ENCODE measurements at regions not wholly inside any gene's neighbourhood (a gene's known extent, or its start where the extent isn't known, plus 50 kb on each side); places are given as distances from the start of the nearest gene placed in this dataset.

DNA sequence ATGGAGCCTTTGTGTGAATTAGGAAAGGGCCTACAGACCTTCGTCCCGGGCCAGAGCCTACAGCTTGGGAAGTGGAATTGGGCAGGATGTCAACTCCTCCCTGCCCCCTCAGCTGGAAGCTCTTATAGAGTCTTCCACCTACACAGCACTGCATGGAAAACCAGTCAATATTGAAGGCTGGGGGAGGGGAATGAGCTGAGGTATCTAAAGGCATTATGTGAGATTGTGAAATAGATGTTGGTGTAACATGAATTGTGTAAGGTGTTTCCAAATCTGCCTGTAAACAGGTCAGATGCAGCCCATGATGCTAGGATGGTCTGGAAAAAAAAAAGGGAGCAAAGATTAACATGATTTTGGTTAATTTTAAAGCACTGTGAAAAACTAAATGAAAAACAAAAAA lies 433.5 kb upstream of the POU3F3 start:
- H3K27me3 ChIP-seq (ENCODE audit: control insufficient read depth in 1 of 2, insufficient read depth in 2 of 2, low read length in 2 of 2) = peaks cover 0 to 4% of the 10 kb centered on the region in 2 donors
- no peak overlapping the region for H3K4me3 ChIP-seq (ENCODE audit: low read depth in 1 of 2, low read length in 2 of 2)
- no peaks in the 10 kb centered on the region for H3K9me3 ChIP-seq (ENCODE audit: control insufficient read depth in 1 of 2, low read length in 2 of 2)
- no peaks in the 10 kb centered on the region for H3K36me3 ChIP-seq (ENCODE audit: control insufficient read depth in 1 of 2, insufficient read depth in 2 of 2, low read length in 2 of 2)
- no peak overlapping the region for H3K27ac ChIP-seq (ENCODE audit: low read depth, low read length)
- H3K4me1 ChIP-seq (ENCODE audit: control insufficient read depth in 1 of 2, insufficient read depth in 2 of 2, low read length in 2 of 2) = no peaks in the 10 kb centered on the region
- H3K9ac ChIP-seq (ENCODE audit: low read depth in 1 of 2, low read length in 2 of 2) = no peak overlapping the region

GRCh38 chr2:104420953-104421352 lies 433.0 kb upstream of the POU3F3 start:
- H3K9ac ChIP-seq (ENCODE audit: low read depth in 1 of 2, low read length in 2 of 2) = no peak overlapping the region
- no peaks in the 10 kb centered on the region for H3K27me3 ChIP-seq (ENCODE audit: control insufficient read depth in 1 of 2, insufficient read depth in 2 of 2, low read length in 2 of 2)
- H3K4me1 ChIP-seq (ENCODE audit: control insufficient read depth in 1 of 2, insufficient read depth in 2 of 2, low read length in 2 of 2) = no peaks in the 10 kb centered on the region
- H3K9me3 ChIP-seq (ENCODE audit: control insufficient read depth in 1 of 2, low read length in 2 of 2) = no peaks in the 10 kb centered on the region
- no peak overlapping the region for H3K4me3 ChIP-seq (ENCODE audit: low read depth in 1 of 2, low read length in 2 of 2)
- no peak overlapping the region for H3K27ac ChIP-seq (ENCODE audit: low read depth, low read length)
- H3K36me3 ChIP-seq (ENCODE audit: control insufficient read depth in 1 of 2, insufficient read depth in 2 of 2, low read length in 2 of 2) = no peaks in the 10 kb centered on the region

DNA sequence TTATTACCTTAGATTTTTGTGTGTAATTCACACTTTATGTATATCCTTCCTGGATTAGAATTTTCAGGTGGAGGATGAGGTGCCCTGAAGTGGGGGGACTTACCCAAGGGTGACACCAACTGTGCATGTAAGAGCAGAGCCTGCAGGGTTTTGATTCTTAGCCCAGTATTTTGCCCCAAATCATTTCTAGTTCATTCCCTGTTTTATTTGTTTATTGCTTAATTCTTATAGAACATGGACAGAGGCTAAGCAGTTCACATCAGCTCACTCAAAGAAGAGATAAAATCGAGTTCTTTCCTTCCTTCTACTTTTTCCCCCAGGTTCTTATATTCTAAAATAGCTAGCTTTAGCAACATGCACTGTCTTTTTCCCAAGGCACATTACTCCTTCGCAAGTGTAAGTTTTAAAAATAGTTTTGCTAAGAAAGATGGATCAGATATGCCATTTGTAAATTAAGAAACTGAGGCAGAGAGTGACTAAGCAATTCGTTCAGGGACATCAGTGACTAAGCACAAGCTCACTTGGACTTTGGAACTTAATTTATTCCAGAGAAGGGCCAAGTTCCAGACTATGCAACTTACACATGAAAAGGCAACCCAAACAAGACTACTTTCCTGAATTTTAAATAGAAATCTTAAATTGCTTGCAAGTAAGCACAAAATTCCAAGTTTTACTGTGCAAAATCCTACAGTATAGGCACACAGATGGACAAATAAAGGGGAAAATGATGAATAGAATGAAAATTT lies 427.9 kb upstream of the POU3F3 start:
- Histone ChIP-seq H3K27me3 (ENCODE audit: control insufficient read depth in 1 of 2, insufficient read depth in 2 of 2, low read length in 2 of 2) (no peaks in the 10 kb centered on the region), H3K27ac (ENCODE audit: low read depth, low read length) (no peak overlapping the region), H3K9me3 (ENCODE audit: control insufficient read depth in 1 of 2, low read length in 2 of 2) (no peaks in the 10 kb centered on the region), H3K4me1 (ENCODE audit: control insufficient read depth in 1 of 2, insufficient read depth in 2 of 2, low read length in 2 of 2) (no peaks in the 10 kb centered on the region), H3K36me3 (ENCODE audit: control insufficient read depth in 1 of 2, insufficient read depth in 2 of 2, low read length in 2 of 2) (no peaks in the 10 kb centered on the region), H3K4me3 (ENCODE audit: low read depth in 1 of 2, low read length in 2 of 2) (no peak overlapping the region), H3K9ac (ENCODE audit: low read depth in 1 of 2, low read length in 2 of 2) (no peak overlapping the region)

- Histone ChIP-seq H3K9ac (ENCODE audit: low read depth in 1 of 2, low read length in 2 of 2) (no peak overlapping the region), H3K27ac (ENCODE audit: low read depth, low read length) (no peak overlapping the region), H3K4me3 (ENCODE audit: low read depth in 1 of 2, low read length in 2 of 2) (no peak overlapping the region), H3K36me3 (ENCODE audit: control insufficient read depth in 1 of 2, insufficient read depth in 2 of 2, low read length in 2 of 2) (no peaks in the 10 kb centered on the region), H3K4me1 (ENCODE audit: control insufficient read depth in 1 of 2, insufficient read depth in 2 of 2, low read length in 2 of 2) (no peaks in the 10 kb centered on the region), H3K27me3 (ENCODE audit: control insufficient read depth in 1 of 2, insufficient read depth in 2 of 2, low read length in 2 of 2) (no peaks in the 10 kb centered on the region), H3K9me3 (ENCODE audit: control insufficient read depth in 1 of 2, low read length in 2 of 2) (no peaks in the 10 kb centered on the region)
Measured at GRCh38 chr2:104428155-104428554, 425.8 kb upstream of the POU3F3 start.

DNA sequence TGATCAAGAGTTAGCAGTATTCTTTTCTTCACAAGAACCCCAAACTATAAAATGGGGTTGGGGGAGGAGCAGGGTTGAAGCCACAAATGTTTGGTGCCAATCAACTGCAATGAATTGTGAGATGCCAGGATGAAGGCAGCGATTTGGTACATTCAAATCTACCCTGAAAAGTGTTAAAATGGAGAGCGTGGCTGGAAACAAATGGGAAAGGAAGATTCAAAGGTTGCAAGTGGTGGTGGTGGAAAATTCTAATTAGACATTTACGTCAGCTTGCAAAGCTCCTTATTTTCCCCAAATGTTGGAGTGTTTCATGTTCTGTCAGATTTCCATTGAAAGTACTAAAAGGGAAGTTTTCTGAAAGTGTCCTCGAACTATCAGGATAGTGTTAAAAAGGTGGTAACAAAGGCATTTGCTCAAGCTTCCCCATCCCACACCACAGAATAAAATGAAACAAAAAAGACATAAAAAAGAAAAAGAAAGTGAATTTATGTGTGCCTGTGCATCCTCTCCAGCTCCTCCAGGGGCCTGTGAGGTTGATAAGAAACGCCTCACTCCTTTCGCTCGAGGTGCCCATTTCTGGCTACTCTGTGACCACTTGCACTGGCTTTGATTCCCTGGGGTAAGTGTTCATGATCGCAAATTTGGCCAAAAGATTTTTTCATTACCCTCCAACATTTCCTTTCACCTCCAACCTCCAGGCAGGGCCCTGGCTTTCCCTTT lies 424.1 kb upstream of the POU3F3 start:
- H3K9me3 ChIP-seq (ENCODE audit: control insufficient read depth in 1 of 2, low read length in 2 of 2) = no peaks in the 10 kb centered on the region
- no peak overlapping the region for H3K27ac ChIP-seq (ENCODE audit: low read depth, low read length)
- H3K4me3 ChIP-seq (ENCODE audit: low read depth in 1 of 2, low read length in 2 of 2) = no peak overlapping the region
- peaks cover 0 to 3% of the 10 kb centered on the region in 2 donors for H3K27me3 ChIP-seq (ENCODE audit: control insufficient read depth in 1 of 2, insufficient read depth in 2 of 2, low read length in 2 of 2)
- H3K9ac ChIP-seq (ENCODE audit: low read depth in 1 of 2, low read length in 2 of 2) = no peak overlapping the region
- H3K36me3 ChIP-seq (ENCODE audit: control insufficient read depth in 1 of 2, insufficient read depth in 2 of 2, low read length in 2 of 2) = no peaks in the 10 kb centered on the region
- no peaks in the 10 kb centered on the region for H3K4me1 ChIP-seq (ENCODE audit: control insufficient read depth in 1 of 2, insufficient read depth in 2 of 2, low read length in 2 of 2)

- Histone ChIP-seq H3K4me1 (ENCODE audit: control insufficient read depth in 1 of 2, insufficient read depth in 2 of 2, low read length in 2 of 2) (no peaks in the 10 kb centered on the region), H3K27me3 (ENCODE audit: control insufficient read depth in 1 of 2, insufficient read depth in 2 of 2, low read length in 2 of 2) (peaks cover 0 to 3% of the 10 kb centered on the region in 2 donors), H3K9ac (ENCODE audit: low read depth in 1 of 2, low read length in 2 of 2) (no peak overlapping the region), H3K36me3 (ENCODE audit: control insufficient read depth in 1 of 2, insufficient read depth in 2 of 2, low read length in 2 of 2) (no peaks in the 10 kb centered on the region), H3K4me3 (ENCODE audit: low read depth in 1 of 2, low read length in 2 of 2) (no peak overlapping the region), H3K27ac (ENCODE audit: low read depth, low read length) (no peak overlapping the region), H3K9me3 (ENCODE audit: control insufficient read depth in 1 of 2, low read length in 2 of 2) (no peaks in the 10 kb centered on the region)
Measured at GRCh38 chr2:104430359-104430740, 423.6 kb upstream of the POU3F3 start.

- Histone ChIP-seq H3K27me3 (ENCODE audit: control insufficient read depth in 1 of 2, insufficient read depth in 2 of 2, low read length in 2 of 2) (peaks cover 0 to 3% of the 10 kb centered on the region in 2 donors), H3K9me3 (ENCODE audit: control insufficient read depth in 1 of 2, low read length in 2 of 2) (no peaks in the 10 kb centered on the region), H3K4me1 (ENCODE audit: control insufficient read depth in 1 of 2, insufficient read depth in 2 of 2, low read length in 2 of 2) (no peaks in the 10 kb centered on the region), H3K36me3 (ENCODE audit: control insufficient read depth in 1 of 2, insufficient read depth in 2 of 2, low read length in 2 of 2) (no peaks in the 10 kb centered on the region), H3K4me3 (ENCODE audit: low read depth in 1 of 2, low read length in 2 of 2) (no peak overlapping the region), H3K27ac (ENCODE audit: low read depth, low read length) (no peak overlapping the region), H3K9ac (ENCODE audit: low read depth in 1 of 2, low read length in 2 of 2) (no peak overlapping the region)
Measured at GRCh38 chr2:104430852-104431251, 423.1 kb upstream of the POU3F3 start.

DNA sequence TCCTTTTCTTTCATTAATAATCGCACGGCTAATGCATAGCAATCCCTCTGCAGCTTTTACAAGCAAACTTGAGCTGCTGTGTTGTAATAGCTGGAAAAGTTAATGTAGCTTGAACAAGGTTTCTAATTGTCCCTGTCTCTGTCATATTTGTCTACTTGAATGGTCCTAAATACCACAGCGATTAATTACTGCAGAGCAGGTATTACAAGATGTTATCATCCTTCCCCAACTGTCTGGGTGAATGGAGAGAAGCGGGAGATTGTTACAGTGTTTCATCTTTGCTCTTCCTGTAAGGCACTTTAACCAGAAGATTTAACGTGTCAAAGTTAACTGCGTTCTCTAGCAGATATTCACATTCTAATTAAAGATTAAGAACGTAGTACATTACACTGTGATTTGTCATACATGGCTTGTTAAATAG lies 422.2 kb upstream of the POU3F3 start:
- Histone ChIP-seq H3K36me3 (ENCODE audit: control insufficient read depth in 1 of 2, insufficient read depth in 2 of 2, low read length in 2 of 2) (no peaks in the 10 kb centered on the region), H3K9ac (ENCODE audit: low read depth in 1 of 2, low read length in 2 of 2) (no peak overlapping the region), H3K9me3 (ENCODE audit: control insufficient read depth in 1 of 2, low read length in 2 of 2) (no peaks in the 10 kb centered on the region), H3K4me3 (ENCODE audit: low read depth in 1 of 2, low read length in 2 of 2) (no peak overlapping the region), H3K27ac (ENCODE audit: low read depth, low read length) (no peak overlapping the region), H3K4me1 (ENCODE audit: control insufficient read depth in 1 of 2, insufficient read depth in 2 of 2, low read length in 2 of 2) (no peaks in the 10 kb centered on the region), H3K27me3 (ENCODE audit: control insufficient read depth in 1 of 2, insufficient read depth in 2 of 2, low read length in 2 of 2) (peaks cover 0 to 3% of the 10 kb centered on the region in 2 donors)

DNA sequence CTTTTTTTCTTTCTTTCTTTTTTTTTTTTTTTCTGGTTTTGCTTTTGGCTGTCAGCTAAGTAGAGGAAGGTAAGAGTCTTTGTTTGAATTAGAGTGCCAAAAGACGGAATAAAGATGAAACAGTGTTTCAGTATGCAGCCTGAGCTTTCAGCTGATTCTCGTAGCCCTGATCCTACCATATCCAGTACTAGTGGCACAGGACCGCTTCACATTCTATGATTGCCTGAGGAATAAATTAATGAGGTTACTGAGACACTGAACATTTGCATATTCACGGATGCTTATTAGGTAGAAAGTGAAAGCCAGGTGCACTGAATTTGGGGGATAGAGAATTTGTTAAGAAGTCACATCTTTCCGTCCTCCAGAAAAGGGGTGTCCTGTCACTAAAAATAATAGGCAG lies 421.5 kb upstream of the POU3F3 start:
- Histone ChIP-seq H3K27me3 (ENCODE audit: control insufficient read depth in 1 of 2, insufficient read depth in 2 of 2, low read length in 2 of 2) (peaks cover 0 to 3% of the 10 kb centered on the region in 2 donors), H3K27ac (ENCODE audit: low read depth, low read length) (no peak overlapping the region), H3K9ac (ENCODE audit: low read depth in 1 of 2, low read length in 2 of 2) (no peak overlapping the region), H3K4me3 (ENCODE audit: low read depth in 1 of 2, low read length in 2 of 2) (no peak overlapping the region), H3K9me3 (ENCODE audit: control insufficient read depth in 1 of 2, low read length in 2 of 2) (no peaks in the 10 kb centered on the region), H3K4me1 (ENCODE audit: control insufficient read depth in 1 of 2, insufficient read depth in 2 of 2, low read length in 2 of 2) (no peaks in the 10 kb centered on the region), H3K36me3 (ENCODE audit: control insufficient read depth in 1 of 2, insufficient read depth in 2 of 2, low read length in 2 of 2) (no peaks in the 10 kb centered on the region)

GRCh38 chr2:104432991-104433390 lies 420.9 kb upstream of the POU3F3 start:
- no peak overlapping the region for H3K27ac ChIP-seq (ENCODE audit: low read depth, low read length)
- no peaks in the 10 kb centered on the region for H3K4me1 ChIP-seq (ENCODE audit: control insufficient read depth in 1 of 2, insufficient read depth in 2 of 2, low read length in 2 of 2)
- no peak overlapping the region for H3K4me3 ChIP-seq (ENCODE audit: low read depth in 1 of 2, low read length in 2 of 2)
- no peak overlapping the region for H3K9ac ChIP-seq (ENCODE audit: low read depth in 1 of 2, low read length in 2 of 2)
- H3K27me3 ChIP-seq (ENCODE audit: control insufficient read depth in 1 of 2, insufficient read depth in 2 of 2, low read length in 2 of 2) = peaks cover 0 to 3% of the 10 kb centered on the region in 2 donors
- H3K9me3 ChIP-seq (ENCODE audit: control insufficient read depth in 1 of 2, low read length in 2 of 2) = no peaks in the 10 kb centered on the region
- H3K36me3 ChIP-seq (ENCODE audit: control insufficient read depth in 1 of 2, insufficient read depth in 2 of 2, low read length in 2 of 2) = no peaks in the 10 kb centered on the region

Data from duodenal mucosa (tissue), 2 donors.